DND-41 (cell line): ENCODE measurements at regions not wholly inside any gene's neighbourhood (a gene's known extent, or its start where the extent isn't known, plus 50 kb on each side); places are given as distances from the start of the nearest gene placed in this dataset.

Experiments
- ATAC-seq: fragments of 200-7000 bp; cut with Tn5 transposase; 3 replicates; pipeline ENCODE4 v1.9.1; 2021; ENCODE audit warnings: low read depth; ENCODE audit not compliant: insufficient read depth
- DNase-seq: peaks from one replicate; pipeline ENCODE4 v3.0.0-alpha.2; 2020
- H2AFZ ChIP-seq: 2 replicates; pipeline ENCODE4 v1.6.0; 2012; ENCODE audit warnings: low read depth, low read length
- H3K27ac ChIP-seq: 2 replicates; pipeline ENCODE4 v1.5.1; 2012; ENCODE audit warnings: low read length, inconsistent platforms
- H3K27me3 ChIP-seq: fragments of 200-600 bp; sonication (generic); 2 replicates; pipeline ENCODE4 v1.6.0; 2012; ENCODE audit warnings: low read length, mild to moderate bottlenecking, inconsistent platforms; ENCODE audit not compliant: insufficient read depth, poor library complexity
- H3K36me3 ChIP-seq: 2 replicates; pipeline ENCODE4 v1.5.1; 2012; ENCODE audit warnings: low read length, inconsistent platforms; ENCODE audit not compliant: insufficient read depth
- H3K4me1 ChIP-seq: 2 replicates; pipeline ENCODE4 v1.5.1; 2012; ENCODE audit warnings: mild to moderate bottlenecking, low read length; ENCODE audit not compliant: insufficient read depth
- H3K4me2 ChIP-seq: 2 replicates; pipeline ENCODE4 v1.6.0; 2012; ENCODE audit warnings: mild to moderate bottlenecking, moderate library complexity, low read length, inconsistent platforms; ENCODE audit not compliant: insufficient read depth
- H3K4me3 ChIP-seq, 2 experiments: fragments of 200-600 bp in 1 of 2; shearing (Covaris generic) in 1 of 2; 2 replicates each; pipeline ENCODE4 v1.5.1; 2012 to 2016; ENCODE audit warnings: inconsistent platforms in 2 of 2, low read length in 2 of 2, mild to moderate bottlenecking in 2 of 2, low read depth in 1 of 2, moderate library complexity in 1 of 2
- H3K79me2 ChIP-seq: 2 replicates; pipeline ENCODE4 v1.6.0; 2012; ENCODE audit warnings: low read length, inconsistent platforms; ENCODE audit not compliant: insufficient read depth
- H3K9ac ChIP-seq: 2 replicates; pipeline ENCODE4 v1.6.0; 2012; ENCODE audit warnings: low read depth, mild to moderate bottlenecking, inconsistent platforms, low read length, moderate library complexity
- H3K9me3 ChIP-seq: 2 replicates; pipeline ENCODE4 v1.5.1; 2012; ENCODE audit warnings: low read length, moderate library complexity, mild to moderate bottlenecking, inconsistent platforms; ENCODE audit not compliant: insufficient read depth, severe bottlenecking
- H4K20me1 ChIP-seq: 2 replicates; pipeline ENCODE4 v1.6.0; 2012; ENCODE audit warnings: low read length; ENCODE audit not compliant: insufficient read depth
- CTCF ChIP-seq: IDR thresholded peaks from 2 replicates; pipeline ENCODE4 v1.5.1; 2012; ENCODE audit warnings: borderline replicate concordance, low read length, moderate library complexity, mild to moderate bottlenecking; ENCODE audit not compliant: poor library complexity, severe bottlenecking; ENCODE audit errors: extremely low read depth
- EZH2 ChIP-seq: IDR thresholded peaks from 3 replicates; pipeline ENCODE4 v1.6.1; 2012; ENCODE audit warnings: borderline replicate concordance, low read depth, mild to moderate bottlenecking, moderate library complexity, low read length, inconsistent platforms; ENCODE audit not compliant: severe bottlenecking

- H3K27me3 ChIP-seq: no peaks in the 10 kb centered on the region
- no peaks in the 10 kb centered on the region for H3K79me2 ChIP-seq
- H3K27ac ChIP-seq: no peak overlapping the region
- no peak overlapping the region for H3K4me3 ChIP-seq
- H2AFZ ChIP-seq: no peak overlapping the region
- H3K9me3 ChIP-seq: no peaks in the 10 kb centered on the region
- H3K4me2 ChIP-seq: no peak overlapping the region
- H3K4me1 ChIP-seq: no peaks in the 10 kb centered on the region
- ATAC-seq: no peak
- H3K36me3 ChIP-seq: no peaks in the 10 kb centered on the region
- TF ChIP-seq EZH2 (no peak), CTCF (no peak)
- no peak overlapping the region for H3K9ac ChIP-seq
- no peak for DNase-seq
- H4K20me1 ChIP-seq: no peaks in the 10 kb centered on the region
Measured at GRCh38 chr16:59405802-59406201, 671.7 kb upstream of the GOT2 start.

- no peaks in the 10 kb centered on the region for H4K20me1 ChIP-seq
Measured at GRCh38 chr16:59404509-59404908, 670.4 kb upstream of the GOT2 start.

GRCh38 chr16:59400830-59401229, 666.7 kb upstream of the GOT2 start:
- Histone ChIP-seq H3K9me3 (no peaks in the 10 kb centered on the region), H3K9ac (no peak overlapping the region), H3K79me2 (no peaks in the 10 kb centered on the region), H3K27me3 (no peaks in the 10 kb centered on the region), H3K36me3 (no peaks in the 10 kb centered on the region), H3K27ac (no peak overlapping the region), H3K4me2 (no peak overlapping the region), H3K4me1 (no peaks in the 10 kb centered on the region), H3K4me3 (no peak overlapping the region), H4K20me1 (no peaks in the 10 kb centered on the region), H2AFZ (no peak overlapping the region)
- DNase-seq: no peak
- ATAC-seq: no peak
- TF ChIP-seq EZH2: no peak
- no peak for TF ChIP-seq CTCF

More at GRCh38 chr16:59404509-59404908, 670.4 kb upstream of the GOT2 start:
- Histone ChIP-seq H3K36me3 (no peaks in the 10 kb centered on the region), H3K4me2 (no peak overlapping the region), H3K79me2 (no peaks in the 10 kb centered on the region), H3K27ac (no peak overlapping the region), H3K9me3 (no peaks in the 10 kb centered on the region), H3K9ac (no peak overlapping the region), H3K27me3 (no peaks in the 10 kb centered on the region), H2AFZ (no peak overlapping the region), H3K4me1 (no peaks in the 10 kb centered on the region), H3K4me3 (no peak overlapping the region)
- ATAC-seq (no peak), DNase-seq (no peak)
- TF ChIP-seq EZH2 (no peak), CTCF (no peak)

- H3K4me1 ChIP-seq: no peaks in the 10 kb centered on the region
- H3K79me2 ChIP-seq: no peaks in the 10 kb centered on the region
- no peaks in the 10 kb centered on the region for H3K9me3 ChIP-seq
- H3K9ac ChIP-seq: no peak overlapping the region
- H2AFZ ChIP-seq: no peak overlapping the region
- no peaks in the 10 kb centered on the region for H3K36me3 ChIP-seq
- H3K4me2 ChIP-seq: no peak overlapping the region
- H3K27me3 ChIP-seq: no peaks in the 10 kb centered on the region
- ATAC-seq (no peak), DNase-seq (no peak)
- no peaks in the 10 kb centered on the region for H4K20me1 ChIP-seq
- H3K4me3 ChIP-seq: no peak overlapping the region
- no peak overlapping the region for H3K27ac ChIP-seq
- TF ChIP-seq EZH2: no peak
- no peak for TF ChIP-seq CTCF
Measured at GRCh38 chr16:59397638-59398037, 663.5 kb upstream of the GOT2 start.
